ENCODE measurements at regions not wholly inside any gene's neighbourhood (a gene's known extent, or its start where the extent isn't known, plus 50 kb on each side); places are given as distances from the start of the nearest gene placed in this dataset.
"Not testable (repeated sequence)": the region's sequence is repeated elsewhere in the genome, so short reads cannot be mapped to it uniquely, and the experiment has no call there.

DNA sequence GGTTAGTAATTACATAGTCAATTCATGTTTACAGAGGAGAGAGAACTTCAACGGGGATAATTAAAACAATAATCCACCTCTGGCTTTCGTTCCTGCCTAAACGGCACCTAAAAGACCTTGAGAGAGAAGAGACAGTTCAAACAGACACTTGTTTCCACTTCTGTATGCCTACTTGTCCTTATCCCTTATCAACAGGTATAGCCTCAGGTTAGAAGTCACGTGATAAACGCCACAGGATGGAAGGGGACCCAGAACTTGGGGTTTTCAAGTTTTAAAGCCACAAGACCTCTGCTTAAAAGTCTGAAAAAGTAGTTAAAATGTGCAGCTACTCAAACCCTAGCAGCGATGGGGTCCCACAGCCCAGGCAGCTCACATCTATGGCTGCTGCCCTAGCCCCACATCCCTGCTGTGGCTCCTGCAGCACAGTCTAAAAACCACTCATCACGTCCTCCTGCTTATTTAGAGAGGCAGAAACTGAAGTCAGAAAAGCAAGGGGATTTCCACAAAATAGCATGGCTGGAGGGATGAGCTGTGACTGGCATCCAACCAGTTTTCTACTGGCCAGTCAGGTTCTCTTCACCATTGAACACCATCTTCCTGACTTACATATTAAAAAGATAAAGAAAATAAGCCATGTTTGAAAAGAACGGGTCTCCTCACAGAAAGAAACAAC lies 51.2 kb upstream of the SEC16B start:
- DNase-seq, result no peak

DNA sequence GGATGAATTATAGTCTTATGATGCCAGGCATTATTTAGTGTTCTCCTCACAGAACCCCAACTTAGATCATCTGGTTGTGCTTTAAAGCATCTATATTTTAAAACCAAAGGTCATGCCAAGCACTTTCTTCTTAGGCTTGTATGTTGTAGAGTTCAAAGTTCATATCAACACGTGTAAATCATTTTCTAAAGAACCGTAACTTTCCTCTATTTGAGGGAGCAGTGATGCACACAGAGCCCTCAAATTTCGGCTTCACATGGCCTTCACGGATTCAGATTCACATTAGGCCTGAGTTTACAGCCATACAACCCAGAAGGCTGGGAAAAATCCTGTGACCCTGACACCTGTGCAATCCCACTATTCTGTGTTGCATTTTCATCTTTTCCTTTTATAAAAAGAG lies 52.1 kb upstream of the SEC16B start:
- DNase-seq, result no peak

DNA sequence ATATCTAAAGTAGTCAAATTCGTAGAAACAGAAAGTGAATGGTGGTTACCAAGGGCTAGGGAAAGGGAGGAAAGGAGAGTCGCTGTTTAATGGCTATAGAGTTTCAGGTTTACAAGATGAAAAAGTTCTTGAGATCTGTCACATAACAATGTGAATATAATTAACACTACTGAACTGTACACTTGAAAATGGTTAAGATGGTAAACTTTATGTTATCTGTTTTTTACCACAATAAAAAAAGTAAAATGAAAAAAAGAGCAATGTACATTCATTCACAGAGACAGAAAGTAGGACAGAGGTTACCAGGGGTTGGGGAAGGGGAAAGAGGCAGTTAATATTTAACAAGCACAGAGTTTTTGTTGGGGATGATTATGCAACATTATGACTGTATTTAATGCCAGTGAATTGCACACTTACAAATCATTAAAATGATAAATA lies 53.3 kb upstream of the SEC16B start:
- no peak for DNase-seq

DNA sequence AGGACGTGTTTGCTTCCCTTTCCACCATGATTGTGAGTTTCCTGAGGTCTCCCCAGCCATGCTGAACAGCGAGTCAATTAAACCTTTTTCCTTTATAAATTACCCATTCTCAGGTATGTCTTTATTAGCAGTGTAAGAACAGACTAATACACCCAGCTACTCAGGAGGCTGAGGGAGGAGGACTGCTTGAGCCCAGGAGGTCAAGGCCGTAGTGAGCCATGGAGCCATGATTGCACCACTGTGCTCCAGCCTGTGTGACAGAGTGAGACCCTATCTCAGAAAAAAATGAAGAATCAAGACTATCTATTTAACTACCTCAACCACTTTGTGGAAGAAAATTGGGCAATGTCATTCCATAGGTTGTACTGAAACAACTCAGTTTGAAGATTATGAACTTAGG lies 54.6 kb upstream of the SEC16B start:
- no peak for DNase-seq

DNA sequence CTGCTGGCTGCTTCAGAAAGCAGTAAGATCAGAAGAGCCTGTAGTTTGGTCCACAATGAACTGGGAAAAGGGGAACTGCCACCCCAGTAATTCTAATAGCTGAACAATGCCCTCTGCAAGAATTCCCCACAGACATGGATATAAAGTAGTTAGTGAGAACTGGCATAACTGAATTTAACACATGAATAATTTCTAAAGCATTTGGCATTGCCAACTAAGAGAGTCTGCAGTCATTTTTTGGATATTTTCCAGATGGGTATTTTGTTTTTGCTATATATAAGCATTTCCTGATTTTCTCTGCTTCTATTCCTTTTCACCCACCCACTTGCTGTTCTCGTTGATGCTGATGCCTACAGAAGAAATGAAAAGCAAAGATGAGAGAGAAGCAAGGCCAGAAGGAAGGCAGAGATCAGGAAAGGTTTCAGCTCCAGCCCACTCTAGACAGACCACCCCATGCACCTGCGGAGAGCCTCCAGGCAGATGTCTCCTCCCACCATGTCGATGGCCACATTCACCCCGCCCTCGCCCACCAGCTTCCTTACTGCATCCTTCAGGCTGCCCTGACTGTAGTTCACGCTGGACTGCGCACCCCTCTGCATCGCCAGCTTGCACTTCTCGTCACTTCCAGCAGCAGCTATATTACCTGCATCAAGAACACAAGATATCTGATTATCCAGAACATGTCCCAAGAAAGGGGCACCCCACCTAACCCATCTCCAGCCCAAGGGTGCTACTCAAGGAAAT lies 55.9 kb upstream of the SEC16B start:
- peak; percentile 81 for DNase-seq

DNA sequence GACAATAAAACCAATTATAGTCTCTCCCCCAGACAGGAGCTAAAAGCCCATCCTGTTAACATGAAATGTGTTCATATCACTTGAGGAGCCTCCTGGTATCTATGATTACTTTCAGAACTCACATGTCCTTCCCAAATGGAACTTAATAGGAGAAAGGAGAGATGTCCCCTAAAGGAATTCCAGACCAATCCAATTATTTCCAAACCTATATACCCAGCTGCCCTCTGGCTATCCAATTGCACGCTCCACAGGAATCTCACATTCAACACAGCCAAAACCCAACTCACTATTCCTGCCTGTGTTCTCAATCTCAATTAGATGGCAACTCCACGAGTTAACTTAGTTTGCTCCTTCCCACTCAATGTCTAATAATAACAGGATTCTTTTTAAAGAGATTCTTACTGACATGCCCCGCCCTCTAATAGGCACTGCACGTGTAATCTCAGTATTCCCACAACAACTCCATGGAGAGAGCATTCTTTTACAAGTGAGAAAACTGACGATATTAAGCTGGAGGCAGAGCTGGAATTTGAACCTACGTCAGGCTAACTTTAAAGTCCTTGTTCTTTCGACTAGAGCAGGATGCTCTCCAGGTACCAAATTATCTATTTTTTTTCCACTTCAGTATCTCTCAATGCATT lies 59.1 kb upstream of the SEC16B start:
- no peak for DNase-seq

DNA sequence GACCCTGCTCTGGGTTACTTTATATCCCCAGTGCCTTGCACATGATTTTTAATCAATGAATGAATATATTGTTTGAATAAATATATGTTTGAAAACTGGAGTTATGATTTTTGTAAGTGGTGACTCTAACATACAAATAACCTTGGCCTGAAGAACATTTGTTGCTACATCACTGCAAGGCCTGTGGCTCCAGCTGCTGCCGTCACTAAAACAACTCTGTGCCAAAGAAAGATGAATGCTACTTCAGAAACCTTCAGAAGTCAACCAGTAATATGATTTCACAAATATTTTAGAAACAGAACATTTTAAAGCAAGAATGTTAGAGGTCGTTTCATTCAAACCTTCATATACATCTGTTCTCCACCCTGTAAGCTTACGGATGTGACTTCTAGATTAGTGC lies 60.6 kb upstream of the SEC16B start:
- DNase-seq, result no peak

DNA sequence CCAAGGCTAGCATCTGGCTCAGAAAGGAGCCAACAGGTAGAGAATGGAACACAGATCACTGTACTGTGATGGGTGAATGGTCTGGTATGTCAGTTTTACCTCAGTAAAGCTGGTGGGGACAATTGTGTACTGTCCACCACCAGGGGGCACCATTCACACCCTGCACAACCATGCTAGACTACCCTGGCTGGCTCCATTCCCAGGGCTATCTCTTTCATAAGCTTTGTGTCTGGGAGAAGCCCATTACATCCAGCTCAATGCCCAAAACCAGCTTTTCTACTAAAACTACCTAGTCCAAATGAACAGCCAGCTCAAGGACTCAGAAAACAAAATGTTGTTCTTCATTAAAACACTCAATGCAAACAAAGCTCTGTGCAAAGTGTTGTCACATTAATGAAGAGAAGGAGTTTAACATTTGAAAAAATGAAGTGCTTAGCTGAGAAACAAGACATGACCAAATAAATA lies 62.0 kb upstream of the RASAL2 start:
- DNase-seq, result peak; percentile 96

DNA sequence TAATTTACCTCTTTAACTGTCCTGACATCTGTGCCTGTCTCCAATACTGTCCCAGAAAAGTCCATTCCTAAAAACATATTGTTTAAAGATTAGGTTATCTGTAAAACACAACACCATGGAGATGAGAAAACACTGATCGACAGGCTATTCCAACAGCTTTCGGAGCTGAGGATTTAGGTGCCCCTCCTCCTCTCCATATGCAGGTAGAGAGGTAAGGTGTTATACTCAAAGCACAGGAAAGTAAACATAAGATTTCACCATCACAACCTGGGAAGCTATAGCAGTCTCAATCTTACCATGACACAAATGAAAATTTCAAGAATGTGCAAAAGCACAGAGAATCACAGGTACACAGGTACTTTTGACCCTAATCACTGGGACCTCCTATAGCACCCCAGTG lies 60.9 kb upstream of the RASAL2 start:
- no peak for DNase-seq

DNA sequence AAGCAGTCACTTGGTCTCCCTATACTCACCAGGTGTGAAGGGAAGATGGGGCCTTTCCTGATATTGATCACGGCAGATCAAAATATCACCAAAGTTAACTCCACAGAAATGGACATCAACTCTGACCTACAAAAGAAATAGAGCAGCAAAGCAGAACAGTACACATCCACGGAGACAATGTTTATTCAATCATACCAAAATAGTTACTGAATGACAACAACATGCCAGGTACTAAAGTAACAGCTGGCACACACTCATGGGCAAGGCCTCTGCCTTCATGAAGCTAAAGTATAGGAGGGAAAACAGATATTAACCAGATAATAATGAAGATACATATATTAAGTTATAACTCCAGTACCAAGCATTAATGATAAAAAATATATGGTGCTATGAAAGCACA lies 59.2 kb upstream of the RASAL2 start:
- DNase-seq, result no peak

DNA sequence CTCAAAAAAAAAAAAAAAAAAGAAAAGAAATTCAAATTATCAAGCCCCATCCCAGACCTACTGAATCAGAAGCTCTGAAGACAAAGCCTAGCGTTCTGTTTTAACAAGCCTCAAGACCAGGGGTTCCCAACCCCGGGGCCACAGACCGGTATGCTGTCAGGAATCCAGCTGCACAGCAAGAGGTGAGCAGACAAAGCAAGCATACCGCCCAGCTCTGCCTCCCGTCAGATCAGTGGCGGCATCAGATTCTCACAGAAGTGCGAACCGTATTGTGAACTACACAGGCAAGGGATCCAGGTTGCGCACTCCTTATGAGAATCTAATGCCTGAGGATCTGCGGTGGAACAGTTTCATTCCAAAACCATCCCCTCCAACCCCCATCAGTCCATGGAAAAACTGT lies 57.8 kb upstream of the RASAL2 start:
- no peak for DNase-seq

DNA sequence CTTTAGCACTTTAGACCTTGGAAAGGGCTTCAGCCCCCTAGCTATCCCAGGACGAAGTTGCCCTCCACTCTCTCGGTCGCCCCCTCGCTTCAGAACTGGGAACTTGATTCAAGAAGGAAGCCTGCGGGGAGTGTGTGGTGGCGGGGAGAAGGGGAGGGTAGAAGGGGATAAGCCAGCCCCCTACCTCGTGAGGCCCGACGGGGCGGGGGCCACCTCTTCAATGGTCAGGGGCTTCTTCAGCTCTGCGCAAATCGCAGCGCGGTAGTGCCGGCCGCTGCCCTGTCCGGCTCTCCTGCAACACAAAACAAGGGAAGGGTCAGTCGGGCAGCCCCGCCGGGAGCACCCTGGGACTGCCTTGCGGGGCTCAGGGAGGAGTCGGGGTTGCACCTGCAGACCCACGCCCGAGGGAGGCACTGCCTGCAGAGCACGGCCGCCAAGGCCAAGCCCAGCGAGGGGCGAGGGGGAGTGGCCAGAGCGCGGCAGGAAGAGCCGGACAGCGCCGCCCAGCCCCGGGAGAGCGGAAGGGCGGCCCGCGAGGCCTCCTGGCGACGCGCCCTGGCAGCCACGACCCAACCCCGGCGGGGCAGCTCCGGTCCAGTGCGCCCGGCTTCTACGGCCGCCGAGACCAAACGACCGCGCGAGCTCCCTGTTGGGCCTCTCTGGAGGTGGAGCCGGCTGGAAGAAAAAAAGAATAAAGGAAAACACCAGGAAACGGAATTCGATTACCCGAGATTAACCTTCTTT lies 56.2 kb upstream of the RASAL2 start:
- no peak for DNase-seq

DNA sequence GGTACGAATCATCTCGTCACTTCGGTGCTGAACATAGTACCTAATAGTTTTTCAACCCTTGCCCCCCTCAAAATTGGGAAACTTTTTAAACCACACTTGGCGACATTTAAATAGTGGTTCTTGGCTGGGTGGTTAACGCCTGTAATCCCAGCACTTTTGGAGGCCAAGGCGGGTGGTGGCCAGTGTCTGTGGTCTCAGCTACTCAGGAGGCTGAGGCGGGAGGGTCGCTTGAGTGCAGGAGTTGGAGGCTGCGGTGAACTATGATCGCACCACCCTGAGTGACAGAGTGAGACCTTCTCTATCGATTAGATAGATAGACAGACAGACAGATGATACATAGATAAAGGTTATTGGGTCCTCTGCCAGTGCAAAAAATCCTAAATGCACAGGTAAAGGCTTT lies 55.5 kb upstream of the RASAL2 start:
- DNase-seq, result no peak

DNA sequence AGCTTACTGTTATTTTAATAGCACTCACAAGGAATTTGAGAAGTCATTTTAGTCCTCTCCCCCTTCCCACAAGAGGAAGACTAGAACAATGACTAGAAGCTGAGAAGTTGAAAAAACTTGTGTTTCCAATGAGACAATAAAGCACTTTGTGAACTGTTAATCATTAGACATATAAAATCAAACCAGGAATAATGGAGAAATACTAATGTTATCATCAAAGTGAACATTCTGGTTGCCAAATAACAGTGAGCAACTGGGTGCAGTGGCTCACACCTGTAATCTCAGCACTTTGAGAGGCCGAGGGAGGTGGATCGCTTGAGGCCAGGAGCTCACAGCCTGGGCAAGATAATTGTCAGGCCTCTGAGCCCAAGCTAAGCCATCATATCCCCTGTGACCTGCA lies 54.0 kb upstream of the RASAL2 start:
- DNase-seq, result no peak

DNA sequence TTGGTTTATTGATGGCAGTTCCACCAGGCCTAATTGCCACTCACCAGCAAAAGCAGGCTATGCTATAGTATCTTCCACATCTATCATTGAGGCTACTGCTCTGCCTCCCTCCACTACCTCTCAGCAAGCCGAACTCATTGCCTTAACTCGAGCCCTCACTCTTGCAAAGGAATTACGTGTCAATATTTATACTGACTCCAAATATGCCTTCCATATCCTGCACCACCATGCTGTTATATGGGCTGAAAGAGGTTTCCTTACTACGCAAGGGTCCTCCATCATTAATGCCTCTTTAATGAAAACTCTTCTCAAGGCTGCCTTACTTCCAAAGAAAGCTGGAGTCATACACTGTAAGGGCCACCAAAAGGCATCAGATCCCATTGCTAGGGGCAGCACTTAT lies 50.0 kb upstream of the RASAL2 start:
- not testable (repeated sequence) for DNase-seq

Measured in NCI-H1694 (cell line).